Pancreas (tissue), 10 donors: ENCODE measurements at regions not wholly inside any gene's neighbourhood (a gene's known extent, or its start where the extent isn't known, plus 50 kb on each side); places are given as distances from the start of the nearest gene placed in this dataset.
"Not testable (repeated sequence)": the region's sequence is repeated elsewhere in the genome, so short reads cannot be mapped to it uniquely, and the experiment has no call there.

ENCODE experiments used
- ATAC-seq, 4 donors: fragments of 200-7000 bp; cut with Tn5 transposase; one replicate each; pipeline versions ENCODE4 v1.8.0 to v1.9.1; 2020; ENCODE audit warnings: mild to moderate bottlenecking in 4 of 4, moderate library complexity in 4 of 4
- DNase-seq, 6 donors: peaks; one replicate each; pipeline ENCODE4 v3.0.0-alpha.2; 2020
- FAIRE-seq: peaks from 2 replicates; lab custom pipeline; 2012; peaks lifted over from hg19 to GRCh38; lab: Jason Lieb, UNC
- H3K27ac ChIP-seq, 4 donors: fragments of 200-600 bp; sonication (generic); 1 replicate in 3 of 4; 2 replicates in 1 of 4; pipeline versions ENCODE4 v1.5.0 to v1.8.0; 2020
- H3K27me3 ChIP-seq, 4 donors: fragments of 200-600 bp; one replicate each; pipeline ENCODE4 v1.8.0; 2021
- H3K36me3 ChIP-seq, 3 donors: fragments of 200-600 bp; sonication (generic) in 1 of 3; one replicate each; pipeline versions ENCODE4 v1.5.0 to v1.8.0; 2020 to 2021
- H3K4me1 ChIP-seq, 3 donors: fragments of 200-600 bp; one replicate each; pipeline ENCODE4 v1.8.0; 2021
- H3K4me3 ChIP-seq, 4 donors: fragments of 200-600 bp; sonication (generic) in 2 of 4; one replicate each; pipeline versions ENCODE4 v1.5.0 to v1.8.0; 2020 to 2021
- H3K9me3 ChIP-seq, 4 donors: fragments of 200-600 bp; one replicate each; pipeline ENCODE4 v1.8.0; 2021
- CTCF ChIP-seq, 4 donors: fragments of 200-600 bp; sonication (generic) in 3 of 4; IDR thresholded peaks; one replicate each; pipeline versions ENCODE4 v1.5.0 to v1.8.0; 2021; ENCODE audit warnings: antibody characterized with exemption in 4 of 4
- WGBS, 2 donors: extraction: QIAGEN DNeasy Blood & Tissue Kit; methylation state at CpG; one replicate each; pipeline ENCODE4 v1.1.7; 2013; 5-methylcytosine and 5-hydroxymethylcytosine counted together
- intact Hi-C, 3 donors: fragments of 100-400 bp; cut with DNase I; formaldehyde crosslinking; loops; one replicate each; pipeline versions ENCODE4 v1.11.1 to v1.14.2; 2022
- donor health status: healthy with polysubstance abuse.
- donor health status: DM: no; HTN: no; CAD: no; lungs with moderate emphysema.
- donor health status: DM: no; HTN: no; CAD: no.
- donor health status: control.
- donor health status: control.
- donor health status: Bipolar disorder and iron deficiency.
- donor health status: DM: yes; HTN: yes; CAD: no.
- donor health status: DM: no; HTN: no; CAD: no.
- donor health status: DM: no; HTN: no; CAD: no.
- donor health status: DM: yes; HTN: yes; CAD: no.

- Histone ChIP-seq H3K36me3 (no peaks in the 10 kb centered on the region), H3K27ac (no peak overlapping the region), H3K4me3 (no peak overlapping the region), H3K4me1 (no peaks in the 10 kb centered on the region), H3K27me3 (no peaks in the 10 kb centered on the region), H3K9me3 (no peaks in the 10 kb centered on the region)
- intact Hi-C loops = no loop called here
- no peak for ATAC-seq
- no peak for FAIRE-seq
- TF ChIP-seq CTCF (IDR thresholded peaks at IDR 0.05) = no peak
- DNase-seq = no peak
Observed at GRCh38 chr2:155481141-155481540, 782.6 kb downstream of the KCNJ3 start.

DNA sequence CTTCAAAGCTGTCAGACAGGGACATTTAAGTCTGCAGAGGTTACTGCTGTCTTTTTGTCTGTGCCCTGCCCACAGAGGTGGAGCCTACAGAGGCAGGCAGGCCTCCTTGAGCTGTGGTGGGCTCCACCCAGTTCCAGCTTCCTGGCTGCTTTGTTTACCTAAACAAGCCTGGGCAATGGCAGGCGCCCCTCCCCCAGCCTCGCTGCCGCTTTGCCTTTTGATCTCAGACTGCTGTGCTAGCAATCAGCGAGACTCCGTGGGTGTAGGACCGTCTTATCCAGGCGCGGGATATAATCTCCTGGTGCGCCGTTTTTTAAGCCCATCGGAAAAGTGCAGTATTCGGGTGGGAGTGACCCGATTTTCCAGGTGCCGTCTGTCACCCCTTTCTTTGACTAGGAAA is 773.5 kb downstream of the KCNJ3 start:
- H3K27me3 ChIP-seq, intact Hi-C loops, H3K36me3 ChIP-seq, H3K4me1 ChIP-seq, H3K9me3 ChIP-seq, H3K4me3 ChIP-seq, FAIRE-seq, ATAC-seq, H3K27ac ChIP-seq: not testable (repeated sequence)
- 80 to 87% methylated on average over 12 to 13 of the region's 14 CpGs for WGBS, 2 donors
- DNase-seq = peak in 1 of 6 donors; percentile 25

DNA sequence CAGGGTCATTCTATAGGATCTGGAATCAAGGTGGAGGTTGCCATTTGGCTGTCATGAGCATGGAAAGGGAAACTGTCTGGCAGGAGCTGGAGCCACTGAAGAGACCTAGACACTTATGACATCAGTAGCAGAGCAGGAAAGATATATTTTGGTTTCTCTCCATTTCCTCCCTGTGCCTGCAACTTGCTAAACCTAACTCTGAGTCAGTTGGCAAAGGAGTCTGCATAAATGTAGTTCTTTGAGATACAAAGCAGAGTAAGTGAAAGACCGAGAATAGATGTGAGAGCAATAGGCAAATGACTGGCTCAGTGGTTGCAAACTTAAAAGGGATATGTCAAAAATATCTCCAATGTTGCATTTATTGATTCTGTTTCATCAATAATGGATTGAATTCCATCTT is 757.7 kb downstream of the KCNJ3 start:
- intact Hi-C loops = no loop called here

DNA sequence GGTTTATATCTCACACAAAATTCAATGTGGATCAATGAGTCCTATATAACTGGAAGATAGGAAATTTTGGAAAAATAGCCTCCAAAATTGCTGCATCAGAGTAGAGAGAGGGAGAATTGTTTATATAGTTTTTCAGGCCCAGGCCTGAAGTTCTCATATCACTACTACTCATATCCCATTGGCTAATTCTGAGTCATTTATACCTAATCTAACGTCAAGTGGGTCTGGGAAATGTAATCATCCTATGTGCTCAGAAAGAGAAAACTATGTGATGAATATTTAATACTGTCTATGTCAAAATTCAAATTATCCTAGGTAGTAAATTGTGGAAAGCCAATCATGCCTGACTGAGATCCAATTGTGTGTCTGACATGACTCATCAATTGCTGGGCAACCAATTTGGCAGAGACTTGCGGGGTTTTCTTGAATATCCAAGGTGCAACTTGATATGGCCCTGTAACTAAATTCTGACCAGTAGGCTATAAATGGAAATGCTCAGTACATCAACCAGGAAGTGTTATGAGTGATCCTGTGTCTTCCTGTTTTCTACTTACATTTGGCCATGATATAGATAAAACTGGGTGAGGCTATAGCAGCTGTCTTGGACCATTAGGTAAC is 744.4 kb downstream of the KCNJ3 start:
- FAIRE-seq (no peak), DNase-seq (no peak), ATAC-seq (no peak)
- Histone ChIP-seq H3K27ac (no peak overlapping the region), H3K27me3 (no peaks in the 10 kb centered on the region), H3K36me3 (no peaks in the 10 kb centered on the region), H3K4me1 (no peaks in the 10 kb centered on the region), H3K4me3 (no peak overlapping the region), H3K9me3 (no peaks in the 10 kb centered on the region)
- WGBS, 2 donors = 64 to 70% methylated on average over 2 of the region's 2 CpGs
- intact Hi-C loops = no loop called here
- no peak for TF ChIP-seq CTCF (IDR thresholded peaks at IDR 0.05)

More for the DNA sequence above, 757.7 kb downstream of the KCNJ3 start:
- TF ChIP-seq CTCF (IDR thresholded peaks at IDR 0.05) = no peak
- 70 to 80% methylated on average over 1 of the region's 1 CpG for WGBS, 2 donors
- Histone ChIP-seq H3K9me3 (no peaks in the 10 kb centered on the region), H3K36me3 (no peaks in the 10 kb centered on the region), H3K4me1 (no peaks in the 10 kb centered on the region), H3K27ac (no peak overlapping the region), H3K27me3 (no peaks in the 10 kb centered on the region), H3K4me3 (no peak overlapping the region)
- DNase-seq (no peak), ATAC-seq (no peak), FAIRE-seq (no peak)

GRCh38 chr2:155442088-155442487 is 743.6 kb downstream of the KCNJ3 start:
- no peaks in the 10 kb centered on the region for H3K27me3 ChIP-seq
- intact Hi-C loops = no loop called here
- no peaks in the 10 kb centered on the region for H3K9me3 ChIP-seq
- DNase-seq (no peak), FAIRE-seq (no peak), ATAC-seq (no peak)
- H3K27ac ChIP-seq = no peak overlapping the region
- WGBS, 2 donors = 15 to 19% methylated on average over 2 of the region's 2 CpGs
- H3K4me3 ChIP-seq = no peak overlapping the region
- no peak for TF ChIP-seq CTCF (IDR thresholded peaks at IDR 0.05)
- no peaks in the 10 kb centered on the region for H3K4me1 ChIP-seq
- H3K36me3 ChIP-seq = no peaks in the 10 kb centered on the region
